NCI-H146 treated with DMSO at 0.1 percent for 48 hours (cell line): ENCODE measurements at regions not wholly inside any gene's neighbourhood (a gene's known extent, or its start where the extent isn't known, plus 50 kb on each side); places are given as distances from the start of the nearest gene placed in this dataset.
A peak's percentile ranks its signal among the peaks of the same experiment; 100 is the strongest.

ENCODE experiments used
- DNase-seq: peaks from one replicate; lab custom pipeline; 2025; ENCODE audit not compliant: unreplicated experiment; lab: John Stamatoyannopoulos, UW

DNA sequence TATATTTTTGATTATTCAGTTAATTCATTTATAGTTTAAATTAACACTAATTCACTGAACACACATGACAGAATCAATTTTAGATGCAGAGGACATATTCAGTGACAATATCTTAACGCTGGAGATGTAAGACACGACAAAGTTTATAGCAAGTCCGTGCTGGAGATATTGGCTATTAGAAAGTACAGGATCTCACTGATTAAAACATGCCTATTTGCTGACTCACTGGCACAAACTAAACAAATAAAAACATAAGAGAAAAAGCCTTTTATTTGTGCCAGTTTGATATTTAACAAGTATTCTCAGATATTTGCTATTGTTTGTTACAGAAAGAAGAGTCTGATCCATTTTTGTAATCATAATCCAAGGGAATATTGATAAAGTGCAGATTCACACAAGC lies 1122.9 kb upstream of the B3GALT2 start:
- DNase-seq: no peak

DNA sequence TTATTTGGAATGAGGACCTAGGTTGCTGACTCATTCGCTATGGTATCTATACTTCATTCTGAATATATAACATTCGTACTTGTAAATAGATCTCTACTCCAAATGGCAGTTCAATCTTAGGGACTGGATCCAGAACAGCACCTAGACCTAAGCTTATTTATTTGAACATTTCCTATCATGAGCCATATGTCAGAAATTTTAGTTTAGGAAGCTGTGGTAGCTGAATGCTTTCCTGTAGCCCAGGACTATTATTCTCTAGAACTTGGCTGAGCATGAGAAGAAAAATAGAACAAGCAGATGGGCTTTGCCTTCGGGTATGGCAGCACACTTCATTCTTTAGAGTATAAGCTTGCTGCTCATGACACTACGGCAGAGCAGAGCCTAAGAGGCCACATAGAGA lies 1114.4 kb upstream of the B3GALT2 start:
- no peak for DNase-seq

DNA sequence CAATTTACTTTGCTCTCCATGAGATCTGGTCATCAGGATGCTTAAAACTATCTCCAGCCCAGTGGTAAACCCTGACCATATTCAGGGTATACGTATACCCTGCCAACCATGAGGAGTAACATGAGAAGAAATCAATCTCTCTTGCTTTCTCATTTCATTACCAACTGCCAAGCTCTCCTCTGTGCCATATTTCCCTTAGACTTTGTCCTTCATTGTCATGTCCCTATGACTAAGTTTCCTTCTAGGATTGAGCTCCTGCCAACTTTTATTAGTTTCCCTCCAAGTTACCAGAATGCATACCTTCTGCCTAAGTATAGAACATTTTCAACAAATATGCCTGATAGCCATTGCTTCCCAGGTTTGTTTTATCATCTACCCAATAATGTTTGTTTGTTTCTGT lies 1113.9 kb upstream of the B3GALT2 start:
- no peak for DNase-seq

DNA sequence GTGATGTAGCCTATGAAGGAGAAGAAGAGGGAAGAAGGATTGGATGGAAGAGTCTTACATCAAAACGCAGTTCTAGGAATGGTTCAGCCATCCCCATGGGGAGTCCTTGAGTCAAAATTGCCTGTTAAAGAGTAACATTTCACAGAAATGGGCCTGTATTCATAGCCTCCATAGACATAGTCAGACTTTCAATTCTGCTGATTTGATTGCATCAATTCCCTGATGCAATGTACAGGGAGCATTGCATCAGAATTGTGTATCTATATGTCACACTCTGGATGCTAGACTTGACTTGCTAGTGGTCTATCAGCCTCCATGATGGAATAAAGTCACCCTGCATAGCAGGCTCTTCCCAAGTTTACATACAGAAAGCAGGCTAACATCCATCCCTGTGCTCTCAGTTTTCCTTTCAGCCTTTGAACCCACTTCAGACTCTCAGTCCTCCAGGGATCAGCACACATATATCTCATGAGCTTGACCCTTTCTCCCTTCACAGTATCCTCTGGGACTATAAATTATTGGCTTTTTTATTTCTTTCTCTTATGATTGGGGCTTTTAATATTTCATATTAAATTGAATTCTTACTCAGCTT lies 1111.7 kb upstream of the B3GALT2 start:
- DNase-seq: no peak

DNA sequence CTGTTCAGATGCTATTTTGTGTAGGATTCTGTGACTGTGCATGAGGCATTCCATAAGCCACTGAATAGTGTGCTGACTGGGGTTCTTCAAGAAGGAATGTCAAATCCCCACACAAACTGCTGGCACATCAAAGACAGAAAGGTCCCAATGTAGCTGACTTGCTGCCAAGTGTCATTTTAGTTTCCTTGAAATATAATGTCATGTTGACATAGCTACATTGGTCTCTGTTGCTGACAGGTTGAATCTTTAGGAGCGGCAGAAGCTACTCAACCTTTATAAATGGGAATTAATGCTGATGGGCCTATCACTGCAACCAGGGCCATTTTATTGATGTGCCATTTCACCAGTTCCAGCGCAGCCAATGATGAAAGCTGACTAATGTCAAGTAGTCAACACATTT lies 1110.7 kb upstream of the B3GALT2 start:
- no peak for DNase-seq

DNA sequence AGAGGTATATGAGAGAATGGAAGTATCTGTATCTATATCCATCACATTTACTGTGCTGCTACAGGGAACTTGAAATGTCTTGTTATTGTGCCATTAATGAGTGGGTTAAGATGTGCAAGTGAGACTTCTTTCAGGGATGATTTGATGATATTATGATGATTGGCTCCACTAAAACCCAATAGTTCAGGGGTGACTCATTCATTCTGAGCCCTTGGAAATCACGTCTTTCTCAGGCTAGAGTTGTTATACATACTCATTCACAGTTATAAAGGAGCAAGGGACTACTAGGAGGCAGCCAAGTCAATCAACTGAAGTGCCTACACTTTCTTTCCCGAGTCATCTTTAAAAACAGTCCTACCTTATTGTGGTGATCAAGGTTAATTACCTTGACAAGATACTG lies 1109.8 kb upstream of the B3GALT2 start:
- no peak for DNase-seq

DNA sequence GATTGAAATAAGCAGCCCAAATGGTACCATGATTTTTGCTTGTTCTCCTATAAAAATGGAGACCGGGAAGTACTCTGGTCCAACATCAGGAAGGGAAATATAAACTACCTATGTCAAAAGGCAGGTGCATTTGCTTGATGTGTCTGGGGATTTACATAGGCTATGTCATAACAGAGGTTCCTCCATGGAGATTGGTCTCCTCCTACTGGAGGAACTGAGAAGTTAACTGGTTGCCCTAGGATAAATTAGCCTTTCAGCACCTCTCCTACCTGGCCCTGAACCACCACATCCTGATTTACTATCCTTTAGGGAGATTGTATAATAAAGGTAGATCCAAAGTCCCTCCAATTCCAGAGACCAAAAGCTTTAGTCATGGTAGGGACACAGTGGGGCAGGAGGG lies 1109.3 kb upstream of the B3GALT2 start:
- peak; percentile 27 for DNase-seq

DNA sequence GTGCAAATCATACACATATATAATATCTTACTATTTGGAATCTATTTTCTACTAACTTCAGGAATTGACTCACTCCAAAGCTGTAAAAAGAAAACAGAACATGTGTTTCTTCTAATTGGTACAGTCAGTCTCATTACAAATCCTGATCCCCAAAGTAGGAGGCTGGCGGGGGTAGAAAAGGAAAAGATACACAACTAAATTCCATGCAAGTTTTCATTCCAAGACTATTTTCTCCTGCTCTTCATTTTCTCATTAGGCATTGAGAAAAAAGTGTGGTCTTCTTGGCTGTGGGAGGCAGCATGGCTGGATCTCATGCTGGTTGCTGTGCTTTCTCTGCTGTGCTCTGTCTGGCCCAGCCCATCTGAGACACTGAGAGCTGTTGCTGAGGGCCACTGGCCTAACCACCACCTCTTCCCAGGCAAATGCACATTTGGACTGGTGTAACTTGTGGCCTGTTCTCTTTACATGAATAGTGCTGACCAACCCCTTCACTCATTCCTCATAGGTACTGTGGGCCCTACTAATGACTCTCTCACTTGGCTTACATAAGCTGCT lies 1107.5 kb upstream of the B3GALT2 start:
- DNase-seq: no peak

DNA sequence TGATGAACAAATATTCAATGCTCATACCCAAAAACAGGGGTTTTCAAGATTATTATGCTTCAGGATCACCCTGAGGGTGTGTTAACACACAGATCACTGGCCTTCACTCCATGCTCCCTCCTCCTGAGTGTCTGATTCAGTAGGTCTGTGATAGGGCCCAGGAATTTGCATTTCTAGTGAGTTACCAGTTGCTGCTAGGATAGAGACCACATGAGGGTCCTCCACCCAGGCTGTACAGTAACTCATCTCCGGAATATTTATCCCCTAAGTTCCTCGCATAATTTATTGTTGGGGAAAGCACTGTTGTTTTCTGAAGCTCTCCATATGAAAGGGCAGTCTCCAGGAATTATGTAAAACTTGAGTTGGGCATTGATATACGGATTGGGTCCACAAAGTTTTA lies 1106.6 kb upstream of the B3GALT2 start:
- no peak for DNase-seq

DNA sequence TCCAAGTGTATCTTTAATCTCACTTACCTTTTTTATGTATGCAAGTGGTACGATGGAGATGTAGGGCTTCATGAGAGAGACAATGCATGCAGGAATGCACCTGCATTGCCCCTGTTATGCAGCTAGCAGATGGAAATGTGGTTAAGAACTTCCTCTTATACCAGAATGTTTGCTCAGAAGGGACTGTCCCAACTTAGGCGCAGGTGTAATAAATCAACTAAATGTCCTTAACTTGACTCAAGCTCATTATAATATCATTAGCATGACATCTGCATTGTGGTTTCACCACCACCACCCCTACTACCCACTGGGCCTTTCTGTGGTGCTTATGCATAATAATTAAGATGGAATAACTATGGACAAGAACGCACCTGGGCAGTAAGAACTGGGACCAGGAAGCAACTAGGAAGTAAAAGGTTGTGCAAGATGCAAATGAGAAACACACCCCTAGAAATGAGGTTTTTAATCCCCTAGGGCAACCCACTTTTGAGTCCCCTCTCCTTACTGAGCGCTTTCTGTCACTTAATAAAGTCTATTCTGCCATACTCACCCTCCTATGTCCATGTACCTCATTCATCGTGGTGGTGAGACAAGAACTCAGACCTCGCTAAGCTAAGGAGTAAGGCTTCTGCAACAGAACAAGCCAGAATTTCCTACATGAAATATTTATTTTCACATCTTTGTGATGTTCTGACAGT lies 1103.3 kb upstream of the B3GALT2 start:
- no peak for DNase-seq

DNA sequence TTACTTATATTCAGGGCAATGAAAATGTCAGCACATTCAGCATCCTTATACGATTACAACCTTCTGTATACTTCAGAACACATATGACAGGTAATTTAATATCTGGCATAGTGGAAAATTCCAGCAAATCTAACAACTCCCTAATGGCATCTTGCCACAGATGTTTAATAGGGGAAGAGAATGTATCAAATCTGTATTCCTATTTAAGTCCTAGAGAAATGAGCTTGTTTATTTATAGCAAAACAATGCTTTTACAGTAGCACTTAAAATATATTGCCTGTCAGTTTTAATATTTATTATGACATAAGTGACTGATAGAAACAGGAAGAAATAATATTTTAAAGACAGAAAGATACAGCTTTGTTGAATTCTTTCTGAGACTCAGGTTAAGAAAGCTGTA lies 1101.8 kb upstream of the B3GALT2 start:
- DNase-seq: no peak

DNA sequence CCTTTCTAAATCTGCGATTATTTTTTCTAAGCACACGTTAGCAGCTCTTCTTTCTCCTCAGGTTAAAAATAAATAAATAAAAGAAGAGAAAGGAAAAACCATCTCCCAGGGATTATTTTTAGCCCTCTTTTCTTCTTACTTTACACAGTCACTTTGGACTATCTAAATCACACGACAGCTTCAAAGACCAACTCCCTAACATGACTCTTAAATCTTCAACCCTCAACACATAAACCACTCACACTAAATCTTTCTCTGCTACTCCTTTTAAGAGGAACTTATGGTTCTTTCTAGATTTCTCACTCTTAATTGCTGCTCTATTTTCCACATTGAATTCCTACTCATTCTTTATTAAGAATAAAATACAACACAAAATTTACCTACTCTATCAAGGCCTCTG lies 1095.0 kb upstream of the B3GALT2 start:
- DNase-seq: no peak

DNA sequence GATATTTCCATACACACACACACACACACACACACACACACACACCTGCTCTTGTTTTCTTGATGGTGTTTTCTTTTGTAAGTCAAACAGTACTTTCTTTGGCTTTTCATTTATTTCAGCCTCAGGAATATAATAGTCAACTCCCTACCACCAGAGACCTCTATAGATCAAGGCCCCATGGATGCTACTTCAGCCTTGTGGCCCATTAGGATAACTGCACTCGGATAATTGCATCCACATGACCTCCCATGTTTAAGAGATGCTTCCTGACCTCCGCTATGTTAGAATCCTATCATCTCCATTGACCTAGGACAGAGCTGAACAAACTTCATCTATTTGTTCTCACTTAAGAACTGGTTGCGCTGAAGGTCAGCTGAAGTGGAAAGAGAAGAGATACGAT lies 1094.0 kb upstream of the B3GALT2 start:
- DNase-seq: no peak

DNA sequence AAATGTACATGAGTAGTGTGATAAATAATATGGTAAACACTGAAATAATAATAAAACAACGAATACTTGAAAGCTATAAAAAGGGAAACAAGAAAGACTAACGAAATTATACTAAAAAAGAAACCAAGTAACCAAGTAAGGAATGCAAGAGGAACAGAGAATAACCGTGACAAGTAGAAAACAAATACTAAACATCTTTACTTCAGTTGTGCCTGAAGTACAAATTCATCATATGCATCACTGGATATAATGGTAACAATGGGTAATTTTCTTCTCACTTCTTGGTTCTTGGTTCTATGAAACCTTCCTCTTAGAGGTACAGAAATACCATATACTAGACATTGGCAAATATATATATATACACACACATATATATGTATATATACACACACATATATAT lies 1093.6 kb upstream of the B3GALT2 start:
- no peak for DNase-seq

DNA sequence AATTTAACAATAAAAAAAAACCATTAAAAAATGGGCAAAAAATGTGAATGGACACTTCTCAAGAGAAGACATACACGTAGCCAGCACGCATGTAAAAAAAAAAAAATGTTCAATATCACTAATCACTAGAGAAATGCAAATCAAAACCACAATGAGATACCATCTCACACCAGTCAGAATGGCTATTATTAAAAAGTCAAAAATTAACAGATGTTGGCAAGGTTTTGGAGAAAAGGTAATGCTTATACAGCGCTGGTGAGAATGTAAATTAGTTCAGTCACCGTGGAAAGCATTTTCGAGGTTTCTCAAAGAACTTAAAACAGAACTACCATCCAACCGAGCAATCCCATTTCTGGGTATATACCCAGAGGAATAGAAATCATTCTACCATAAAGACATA lies 1091.5 kb upstream of the B3GALT2 start:
- DNase-seq: no peak

DNA sequence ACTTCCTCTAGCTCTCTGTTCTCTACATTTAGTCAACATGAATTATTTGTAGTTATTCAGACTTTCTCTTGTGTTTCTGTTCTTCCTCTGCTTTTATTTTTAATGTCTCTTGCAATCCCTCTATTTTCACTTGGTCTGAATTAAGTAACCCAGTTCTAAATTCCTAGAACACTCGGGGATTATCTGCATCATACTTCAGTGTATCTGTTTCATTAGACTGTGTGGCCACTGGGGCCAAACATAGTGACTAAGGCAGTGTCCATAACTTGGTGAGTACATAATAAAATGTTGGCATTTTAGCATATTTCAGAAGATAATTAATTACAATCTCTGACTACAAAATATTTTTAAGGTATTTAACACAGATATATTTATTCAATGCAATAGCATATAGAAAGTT lies 1087.2 kb upstream of the B3GALT2 start:
- no peak for DNase-seq

DNA sequence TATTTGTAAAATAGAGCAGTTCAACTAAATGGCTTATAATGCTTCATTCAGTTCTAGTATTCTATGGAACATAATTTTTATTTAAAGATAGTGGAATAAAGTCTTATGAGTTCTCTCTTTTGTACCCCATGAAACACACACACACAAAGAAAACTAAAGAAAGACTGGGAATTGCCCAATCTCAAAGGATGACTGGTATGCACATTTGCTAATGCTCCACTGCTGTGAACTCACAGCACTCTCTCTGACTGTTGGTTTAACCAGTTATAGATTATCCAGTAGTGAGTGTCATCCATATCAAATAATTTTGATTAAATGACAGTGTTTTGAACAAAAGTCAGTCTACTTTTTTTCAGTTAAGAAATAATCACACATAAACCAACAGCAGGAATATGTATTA lies 1082.4 kb upstream of the B3GALT2 start:
- no peak for DNase-seq

DNA sequence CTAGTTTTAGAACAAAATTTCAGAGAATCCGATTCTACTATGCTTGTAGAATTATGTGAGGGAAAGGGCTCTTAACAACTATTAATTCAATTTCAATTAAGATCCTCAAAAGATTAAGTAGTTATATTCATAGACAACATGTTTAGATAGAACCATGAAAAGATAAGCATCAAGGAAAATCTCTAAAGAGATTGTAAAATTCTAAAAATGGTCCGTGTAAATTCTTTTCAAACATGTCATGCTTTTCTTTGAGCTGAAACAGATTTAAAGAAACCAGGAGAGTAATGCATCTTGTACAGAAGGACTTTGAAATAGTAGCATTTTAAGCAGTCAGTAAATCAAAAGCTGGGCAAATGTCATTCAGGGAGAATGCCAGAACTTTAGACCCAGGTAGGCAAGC lies 1080.6 kb upstream of the B3GALT2 start:
- no peak for DNase-seq

DNA sequence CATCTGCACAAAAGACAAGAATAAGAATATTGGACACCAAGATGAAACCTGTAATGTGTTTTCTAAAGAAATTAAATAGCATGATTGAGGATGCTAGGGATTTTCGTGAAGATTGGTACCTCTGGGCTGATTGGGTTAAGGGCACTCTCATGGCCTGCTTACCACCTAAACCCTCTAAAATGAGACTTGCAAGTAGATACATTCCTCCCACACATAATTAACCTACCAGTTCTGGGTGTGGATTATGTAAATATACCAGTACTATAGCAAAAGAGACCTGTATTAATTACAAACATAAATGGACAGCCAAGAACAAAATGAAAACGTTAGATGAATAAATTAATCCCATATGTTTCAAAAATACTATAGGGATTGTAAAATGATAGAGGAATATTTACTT lies 1069.6 kb upstream of the B3GALT2 start:
- DNase-seq: no peak

DNA sequence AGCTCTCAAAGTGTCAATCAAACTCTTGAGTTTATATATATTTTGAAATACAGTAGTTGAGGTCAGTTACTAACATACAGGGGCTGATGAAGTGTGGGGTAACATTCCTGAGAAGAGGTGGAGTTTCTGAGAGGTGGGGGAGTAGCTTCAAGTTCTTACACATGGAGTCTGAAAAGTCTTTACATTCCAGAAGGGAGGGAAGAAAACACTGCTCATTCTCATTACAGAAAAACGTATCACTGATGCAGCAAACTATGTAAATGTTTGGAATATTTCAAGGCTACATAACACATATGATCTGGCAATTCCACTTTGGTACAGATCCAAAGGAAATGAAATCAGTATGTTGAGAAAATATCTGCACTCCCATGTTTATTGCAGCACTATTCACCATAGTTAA lies 1065.8 kb upstream of the B3GALT2 start:
- DNase-seq: no peak

DNA sequence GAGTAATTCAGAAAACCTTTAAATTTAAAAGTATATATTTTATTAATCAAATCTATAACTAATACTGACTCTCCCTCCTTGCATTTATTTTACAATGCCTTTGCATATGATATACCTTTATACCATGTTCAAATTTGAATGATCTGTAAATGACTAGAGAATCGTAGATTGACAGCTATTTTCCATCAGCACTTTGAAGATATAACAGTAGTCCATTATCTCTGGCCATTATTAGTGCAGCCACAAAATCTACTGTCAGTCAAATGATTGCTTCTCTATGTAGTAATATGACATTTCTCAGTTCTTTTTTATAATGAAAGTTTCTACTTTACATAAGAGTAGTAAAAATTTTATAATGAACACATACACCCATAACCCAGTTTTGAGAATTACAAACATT lies 1054.8 kb upstream of the B3GALT2 start:
- DNase-seq: no peak

DNA sequence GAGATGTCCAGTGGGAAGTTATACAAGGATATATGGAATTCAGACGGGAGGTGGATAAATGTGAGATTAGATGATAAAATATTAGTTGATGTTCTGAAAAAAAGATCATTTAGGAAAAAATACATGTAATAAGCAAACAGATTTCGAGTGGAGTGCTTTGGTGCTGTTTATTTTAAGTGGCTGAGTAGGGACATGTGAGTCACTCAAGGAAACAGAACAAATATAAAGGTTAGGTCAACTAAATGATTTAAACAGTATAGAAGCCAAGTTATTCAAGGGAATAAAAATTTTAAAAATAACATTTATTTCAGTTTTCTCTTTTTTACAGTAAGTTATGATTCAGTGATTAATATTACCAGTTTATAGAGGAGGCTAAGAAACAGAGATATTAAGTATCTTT lies 1046.7 kb upstream of the B3GALT2 start:
- no peak for DNase-seq
